Astrocyte (in vitro differentiated cells and primary cell): ENCODE measurements at regions not wholly inside any gene's neighbourhood (a gene's known extent, or its start where the extent isn't known, plus 50 kb on each side); places are given as distances from the start of the nearest gene placed in this dataset.
"Not testable (repeated sequence)": the region's sequence is repeated elsewhere in the genome, so short reads cannot be mapped to it uniquely, and the experiment has no call there.

ENCODE experiments used
- DNase-seq: peaks from one replicate; pipeline ENCODE4 v3.0.0-alpha.2; 2010; ENCODE audit warnings: low read depth
- FAIRE-seq: peaks from 2 replicates; lab custom pipeline; 2011; peaks lifted over from hg19 to GRCh38; lab: Jason Lieb, UNC
- H2AFZ ChIP-seq: 2 replicates; pipeline ENCODE4 v1.6.0; 2012; ENCODE audit warnings: low read depth, low read length, inconsistent platforms
- H3K27ac ChIP-seq: 2 replicates; pipeline ENCODE4 v1.5.1; 2011; ENCODE audit warnings: low read depth, low read length, inconsistent platforms
- H3K27me3 ChIP-seq: 2 replicates; pipeline ENCODE4 v1.6.0; 2011; ENCODE audit warnings: low read length, inconsistent platforms; ENCODE audit not compliant: insufficient read depth
- H3K36me3 ChIP-seq: 2 replicates; pipeline ENCODE4 v1.5.1; 2011; ENCODE audit warnings: low read length, inconsistent platforms; ENCODE audit not compliant: insufficient read depth
- H3K4me1 ChIP-seq: 2 replicates; pipeline ENCODE4 v1.5.1; 2011; ENCODE audit warnings: low read length, inconsistent platforms; ENCODE audit not compliant: insufficient read depth
- H3K4me2 ChIP-seq: 2 replicates; pipeline ENCODE4 v1.6.0; 2012; ENCODE audit warnings: low read length, inconsistent platforms
- H3K4me3 ChIP-seq: 2 replicates; pipeline ENCODE4 v1.5.1; 2011; ENCODE audit warnings: low read depth, mild to moderate bottlenecking, low read length, inconsistent platforms; ENCODE audit not compliant: insufficient read depth
- H3K79me2 ChIP-seq: 2 replicates; pipeline ENCODE4 v1.6.0; 2012; ENCODE audit warnings: mild to moderate bottlenecking, low read length, inconsistent platforms; ENCODE audit not compliant: insufficient read depth
- H3K9ac ChIP-seq: 2 replicates; pipeline ENCODE4 v1.6.0; 2012; ENCODE audit warnings: mild to moderate bottlenecking, low read length, inconsistent platforms
- H3K9me3 ChIP-seq: 2 replicates; pipeline ENCODE4 v1.5.1; 2012; ENCODE audit warnings: low read depth, mild to moderate bottlenecking, low read length, inconsistent platforms; ENCODE audit not compliant: insufficient read depth
- H4K20me1 ChIP-seq: 2 replicates; pipeline ENCODE4 v1.6.0; 2012; ENCODE audit warnings: low read length, inconsistent platforms; ENCODE audit not compliant: insufficient read depth
- H3K27ac Mint-ChIP-seq: one replicate; pipeline ENCODE4 v1.8.0; 2021; ENCODE audit warnings: mild to moderate bottlenecking, mixed read lengths; ENCODE audit not compliant: unreplicated experiment
- H3K27me3 Mint-ChIP-seq: one replicate; pipeline ENCODE4 v1.8.0; 2021; ENCODE audit warnings: low read depth, mixed read lengths; ENCODE audit not compliant: unreplicated experiment
- H3K36me3 Mint-ChIP-seq: one replicate; pipeline ENCODE4 v1.8.0; 2021; ENCODE audit warnings: low read depth, mixed read lengths; ENCODE audit not compliant: unreplicated experiment
- H3K4me1 Mint-ChIP-seq: one replicate; pipeline ENCODE4 v1.8.0; 2021; ENCODE audit warnings: low read depth, mixed read lengths; ENCODE audit not compliant: unreplicated experiment
- H3K4me3 Mint-ChIP-seq: one replicate; pipeline ENCODE4 v1.8.0; 2021; ENCODE audit warnings: mild to moderate bottlenecking, moderate library complexity, mixed read lengths; ENCODE audit not compliant: unreplicated experiment
- H3K9me3 Mint-ChIP-seq: one replicate; pipeline ENCODE4 v1.8.0; 2021; ENCODE audit warnings: mild to moderate bottlenecking, mixed read lengths; ENCODE audit not compliant: unreplicated experiment

DNA sequence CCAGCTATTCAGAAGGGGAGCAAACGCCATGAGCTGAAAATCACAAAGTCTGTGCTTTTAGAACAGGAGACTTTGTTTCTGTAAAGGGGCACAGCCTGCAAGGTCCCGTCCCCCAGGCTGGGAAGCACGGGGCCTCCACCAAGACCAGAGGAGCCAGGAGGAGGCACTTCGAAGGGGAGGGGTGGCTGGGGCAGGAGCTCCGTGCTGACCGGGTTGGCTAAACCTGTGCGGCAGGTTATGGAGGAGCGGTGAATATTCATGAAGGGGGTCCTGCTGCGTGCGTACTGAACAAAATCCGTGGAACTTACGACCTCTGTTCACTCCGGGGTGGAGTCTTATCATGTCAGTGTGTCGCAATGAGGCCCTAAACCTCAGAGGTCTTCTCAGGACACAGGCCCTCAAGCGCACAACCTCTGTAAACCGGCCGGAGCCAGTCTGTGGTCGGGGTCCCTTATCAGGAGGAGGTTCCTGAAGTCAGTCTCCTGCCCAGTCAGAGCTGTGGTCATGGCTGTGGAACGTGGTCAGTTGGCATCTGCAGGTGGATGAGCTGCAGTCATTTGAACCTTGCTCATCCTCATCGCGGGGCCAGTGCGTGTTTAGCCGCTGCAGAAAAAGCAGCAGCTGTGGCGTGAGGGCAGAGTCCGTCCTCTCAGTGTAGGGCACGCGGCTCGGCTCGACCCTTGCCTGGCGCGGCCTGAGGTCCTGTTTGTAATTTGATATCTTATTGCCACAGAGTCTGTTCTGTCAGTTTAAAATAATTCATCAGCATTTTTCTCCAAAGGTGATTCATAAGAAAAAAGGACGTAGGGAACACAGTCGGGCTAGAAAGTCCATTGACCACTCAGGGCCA lies 5507.7 kb upstream of the TPTE start:
- DNase-seq, H3K4me3 ChIP-seq, H3K27ac Mint-ChIP-seq, H3K9me3 Mint-ChIP-seq, H3K27me3 ChIP-seq, H2AFZ ChIP-seq, H3K79me2 ChIP-seq, H3K27me3 Mint-ChIP-seq, H3K4me2 ChIP-seq, FAIRE-seq, H3K4me1 Mint-ChIP-seq, H3K4me1 ChIP-seq, H3K36me3 ChIP-seq, H3K9ac ChIP-seq, H4K20me1 ChIP-seq, H3K4me3 Mint-ChIP-seq, H3K36me3 Mint-ChIP-seq, H3K27ac ChIP-seq, H3K9me3 ChIP-seq: not testable (repeated sequence)

DNA sequence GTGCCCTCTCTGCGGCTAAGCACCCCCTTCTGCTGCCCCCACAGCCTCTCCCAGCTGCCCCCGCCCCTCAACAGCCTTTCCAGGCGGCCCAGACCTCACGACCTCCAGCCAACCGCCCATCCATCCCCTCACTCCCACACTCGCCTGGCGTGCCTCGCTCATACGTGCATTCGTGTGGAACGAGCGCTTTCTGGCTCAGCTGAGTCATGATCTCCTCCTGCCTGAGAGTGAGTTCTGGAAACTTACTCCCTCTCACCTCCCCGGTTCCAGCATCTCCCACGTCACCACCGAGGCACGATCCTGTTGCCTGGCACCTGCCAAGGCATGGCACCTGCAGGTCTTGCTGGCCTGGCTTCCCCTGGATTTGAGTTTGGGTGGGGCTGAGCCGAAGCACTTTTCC lies 5506.2 kb upstream of the TPTE start:
- not testable (repeated sequence) for H3K36me3 ChIP-seq, H3K36me3 Mint-ChIP-seq, H3K79me2 ChIP-seq, H3K4me2 ChIP-seq, FAIRE-seq, H2AFZ ChIP-seq, DNase-seq, H3K9ac ChIP-seq, H3K9me3 Mint-ChIP-seq, H3K27ac Mint-ChIP-seq, H4K20me1 ChIP-seq, H3K27ac ChIP-seq, H3K9me3 ChIP-seq, H3K4me3 ChIP-seq, H3K27me3 Mint-ChIP-seq, H3K4me3 Mint-ChIP-seq, H3K4me1 Mint-ChIP-seq, H3K27me3 ChIP-seq, H3K4me1 ChIP-seq

DNA sequence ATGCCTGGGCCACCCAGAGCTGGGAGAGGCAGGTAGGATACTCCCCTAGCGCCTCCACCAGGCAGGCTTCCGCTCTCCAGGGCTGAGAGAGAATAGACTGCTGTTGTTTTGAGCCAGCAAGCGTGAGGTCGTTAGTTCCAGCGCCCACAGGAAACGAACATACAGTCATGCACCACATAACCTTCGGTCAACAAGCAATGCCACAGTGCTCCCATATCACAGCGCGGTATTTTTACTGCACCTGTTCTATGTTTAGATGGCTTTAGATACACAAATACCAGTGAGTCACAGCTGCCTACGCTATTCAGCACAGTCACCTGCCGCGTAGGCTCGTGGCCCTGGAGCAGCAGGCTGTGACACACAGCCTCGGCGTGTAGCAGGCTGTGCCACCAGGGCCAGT lies 5502.3 kb upstream of the TPTE start:
- H3K4me1 Mint-ChIP-seq, H3K4me3 ChIP-seq, H3K27me3 ChIP-seq, H3K36me3 ChIP-seq, H3K9me3 ChIP-seq, H2AFZ ChIP-seq, H3K79me2 ChIP-seq, H3K36me3 Mint-ChIP-seq, H3K4me3 Mint-ChIP-seq, H3K27me3 Mint-ChIP-seq, H4K20me1 ChIP-seq, H3K4me2 ChIP-seq, H3K27ac ChIP-seq, FAIRE-seq, H3K9ac ChIP-seq, H3K4me1 ChIP-seq, DNase-seq, H3K9me3 Mint-ChIP-seq, H3K27ac Mint-ChIP-seq: not testable (repeated sequence)

DNA sequence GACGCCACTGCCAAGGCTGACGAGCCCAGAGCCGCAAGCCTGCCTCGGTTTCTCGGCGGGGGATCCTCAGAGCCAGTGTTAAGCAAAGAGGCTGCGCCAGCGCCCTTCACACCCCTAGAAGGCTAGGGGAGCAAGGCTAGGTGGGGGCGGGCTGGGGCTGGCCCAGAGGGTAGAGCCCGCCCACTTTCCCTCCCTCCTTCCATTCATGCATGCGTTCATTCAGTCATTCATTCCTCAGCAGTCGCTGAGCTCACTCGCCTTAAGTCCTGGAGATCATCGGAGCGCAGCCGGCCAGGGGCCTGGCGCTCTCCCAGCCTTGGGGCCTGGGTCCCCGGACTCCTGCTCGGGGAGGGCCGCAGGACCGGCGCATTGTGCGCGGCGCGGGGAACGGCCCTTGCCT lies 5499.6 kb upstream of the TPTE start:
- not testable (repeated sequence) for H3K36me3 Mint-ChIP-seq, H2AFZ ChIP-seq, H3K9me3 Mint-ChIP-seq, H4K20me1 ChIP-seq, H3K4me2 ChIP-seq, H3K36me3 ChIP-seq, H3K9ac ChIP-seq, H3K27ac ChIP-seq, H3K4me3 ChIP-seq, H3K27me3 ChIP-seq, H3K9me3 ChIP-seq, H3K27ac Mint-ChIP-seq, H3K4me3 Mint-ChIP-seq, FAIRE-seq, H3K27me3 Mint-ChIP-seq, DNase-seq, H3K79me2 ChIP-seq, H3K4me1 Mint-ChIP-seq, H3K4me1 ChIP-seq

DNA sequence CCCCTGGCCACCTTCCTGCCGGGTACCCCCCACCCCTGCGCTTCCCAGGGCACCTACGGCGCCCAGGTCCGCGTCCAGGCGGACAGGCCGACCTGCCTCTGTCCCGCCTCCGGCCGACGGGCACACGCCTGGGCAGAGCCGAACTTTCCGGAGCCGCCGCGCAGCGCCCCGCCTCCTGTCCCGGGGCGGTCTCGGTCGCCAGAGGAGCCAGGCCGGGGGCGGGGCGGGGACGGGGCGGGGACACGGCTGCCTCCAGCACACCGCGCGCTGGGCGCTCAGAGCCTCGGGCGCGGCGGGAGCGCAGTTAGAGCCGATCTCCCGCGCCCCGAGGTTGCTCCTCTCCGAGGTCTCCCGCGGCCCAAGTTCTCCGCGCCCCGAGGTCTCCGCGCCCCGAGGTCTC lies 5499.1 kb upstream of the TPTE start:
- not testable (repeated sequence) for FAIRE-seq

DNA sequence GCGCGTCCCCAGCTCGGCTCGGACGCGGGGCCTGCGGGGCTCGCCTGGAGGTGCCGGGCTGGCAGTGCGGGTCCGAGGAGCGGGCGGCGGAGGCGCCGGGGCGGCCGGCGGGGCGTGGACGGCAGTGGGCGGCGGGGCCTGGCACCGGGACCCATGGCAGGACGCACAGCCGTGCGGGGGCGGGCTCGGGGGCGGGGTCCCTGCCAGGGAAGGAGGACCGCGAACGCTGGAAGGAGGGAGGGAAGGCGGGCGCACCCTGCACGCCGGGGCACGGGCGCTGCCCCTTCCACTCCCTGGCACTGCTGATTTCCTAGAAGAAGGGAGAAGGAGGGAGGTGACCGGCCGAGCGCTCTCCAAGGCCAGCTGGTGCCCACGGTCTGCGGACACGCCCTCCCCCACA lies 5498.6 kb upstream of the TPTE start:
- FAIRE-seq, H4K20me1 ChIP-seq, H3K4me3 Mint-ChIP-seq, H3K9ac ChIP-seq, H3K36me3 Mint-ChIP-seq, H3K4me1 ChIP-seq, H3K4me1 Mint-ChIP-seq, H3K9me3 Mint-ChIP-seq, H3K27ac ChIP-seq, H3K79me2 ChIP-seq, H3K27me3 ChIP-seq, H3K9me3 ChIP-seq, H3K4me2 ChIP-seq, H3K4me3 ChIP-seq, H3K36me3 ChIP-seq, DNase-seq, H3K27ac Mint-ChIP-seq, H3K27me3 Mint-ChIP-seq, H2AFZ ChIP-seq: not testable (repeated sequence)

More for the DNA sequence above, 5499.1 kb upstream of the TPTE start:
- H3K9me3 Mint-ChIP-seq, H3K27ac Mint-ChIP-seq, H3K36me3 Mint-ChIP-seq, H3K79me2 ChIP-seq, H2AFZ ChIP-seq, H3K4me1 ChIP-seq, H3K4me2 ChIP-seq, H3K27me3 Mint-ChIP-seq, H3K27me3 ChIP-seq, H3K9me3 ChIP-seq, H3K4me3 Mint-ChIP-seq, H3K9ac ChIP-seq, DNase-seq, H3K36me3 ChIP-seq, H3K27ac ChIP-seq, H4K20me1 ChIP-seq, H3K4me1 Mint-ChIP-seq, H3K4me3 ChIP-seq: not testable (repeated sequence)
